GM12872 (cell line): ENCODE measurements at regions not wholly inside any gene's neighbourhood (a gene's known extent, or its start where the extent isn't known, plus 50 kb on each side); places are given as distances from the start of the nearest gene placed in this dataset.

Experiments
- CTCF ChIP-seq: IDR thresholded peaks from 3 replicates; pipeline ENCODE4 v1.5.1; 2011; ENCODE audit warnings: low read depth, mild to moderate bottlenecking, low read length, moderate library complexity; ENCODE audit not compliant: insufficient read depth

GRCh38 chr18:73719611-73720010, 428.0 kb downstream of the FBXO15 start:
- TF ChIP-seq CTCF = no peak

- TF ChIP-seq CTCF = no peak
Measured at GRCh38 chr18:73717570-73717969, 430.1 kb downstream of the FBXO15 start.

- no peak for TF ChIP-seq CTCF
Measured at GRCh38 chr18:73715210-73715670, 432.4 kb downstream of the FBXO15 start.

GRCh38 chr18:73714466-73714865, 433.2 kb downstream of the FBXO15 start:
- TF ChIP-seq CTCF = no peak

GRCh38 chr18:73711256-73711655, 436.4 kb downstream of the FBXO15 start:
- TF ChIP-seq CTCF = no peak

- no peak for TF ChIP-seq CTCF
Measured at GRCh38 chr18:73708591-73708990, 439.0 kb downstream of the FBXO15 start.

- no peak for TF ChIP-seq CTCF
Measured at GRCh38 chr18:73707035-73707434, 440.6 kb downstream of the FBXO15 start.

- TF ChIP-seq CTCF = no peak
Measured at GRCh38 chr18:73697353-73697752, 450.3 kb downstream of the FBXO15 start.
